HCT116 (cell line): ENCODE measurements at regions not wholly inside any gene's neighbourhood (a gene's known extent, or its start where the extent isn't known, plus 50 kb on each side); places are given as distances from the start of the nearest gene placed in this dataset.

Experiments
- ATAC-seq: fragments of 200-7000 bp; cut with Tn5 transposase; 2 replicates; pipeline ENCODE4 v1.9.1; 2020; ENCODE audit warnings: mild to moderate bottlenecking, moderate library complexity
- BruUV-seq: library from RNA; stranded (reverse); fragments of 400-500 nt; replicated peaks from 2 replicates; lab custom pipeline; 2021; lab: Mats Ljungman, UMichigan
- CTCF ChIA-PET: fragments of 300-600 bp; sonication (Branson Sonifier 250); formaldehyde crosslinking; loops from one replicate; lab custom pipeline; 2021; ENCODE audit warnings: antibody characterized with exemption; lab: Charles Lee
- POLR2A ChIA-PET: fragments of 300-600, 350-600 bp; sonication (Branson Sonifier 250); formaldehyde crosslinking; loops from one replicate; lab custom pipeline; 2021; ENCODE audit warnings: antibody characterized with exemption; lab: Charles Lee
- RAD21 ChIA-PET, 2 experiments: fragments of 300-600 bp; sonication (Branson Sonifier 250); formaldehyde crosslinking; loops; one replicate each; lab custom pipeline; 2023; ENCODE audit warnings: low total read pairs in 2 of 2; ENCODE audit not compliant: uncharacterized antibody in 2 of 2, unreplicated experiment in 2 of 2, low non-redundant PET in 1 of 2; lab: Charles Lee
- DNase-seq: peaks from one replicate; pipeline ENCODE4 v3.0.0-alpha.2; 2010; ENCODE audit warnings: low read depth, low spot score
- H2AFZ ChIP-seq: fragments of 200-600 bp; shearing (Covaris generic), sonication (generic); 2 replicates; pipeline ENCODE4 v1.6.1; 2017; ENCODE audit warnings: low read depth, mixed run types, mixed read lengths, antibody characterized with exemption, low read length; ENCODE audit not compliant: poor library complexity, severe bottlenecking
- H3K27ac ChIP-seq: 2 replicates; pipeline ENCODE4 v1.5.1; 2012; ENCODE audit warnings: low read depth, low read length
- H3K27me3 ChIP-seq: fragments of 200-600 bp; sonication (generic); 2 replicates; pipeline ENCODE4 v1.6.1; 2016; ENCODE audit warnings: mixed run types, low read length, mixed read lengths; ENCODE audit not compliant: insufficient read depth
- H3K36me3 ChIP-seq, 2 experiments: fragments of 200-500 bp in 1 of 2; fragments of 200-600 bp in 1 of 2; sonication (Bioruptor generic) in 1 of 2; sonication (generic) in 1 of 2; 2 replicates each; pipeline versions ENCODE4 v1.5.1 to v1.6.1; 2014 to 2016; ENCODE audit warnings: low read length in 2 of 2, inconsistent platforms in 1 of 2, mixed read lengths in 1 of 2, mixed run types in 1 of 2; ENCODE audit not compliant: insufficient read depth in 2 of 2, control insufficient read depth in 1 of 2
- H3K4me1 ChIP-seq, 2 experiments: fragments of 200-600 bp in 1 of 2; sonication (generic) in 1 of 2; 2 replicates each; pipeline versions ENCODE4 v1.5.1 to v1.6.1; 2012 to 2017; ENCODE audit warnings: low read length in 2 of 2, inconsistent platforms in 1 of 2, mild to moderate bottlenecking in 1 of 2, mixed read lengths in 1 of 2, mixed run types in 1 of 2, moderate library complexity in 1 of 2; ENCODE audit not compliant: insufficient read depth in 2 of 2, control insufficient read depth in 1 of 2
- H3K4me2 ChIP-seq: fragments of 200-600 bp; sonication (generic); 2 replicates; pipeline ENCODE4 v1.6.1; 2017; ENCODE audit warnings: mixed run types, low read length, mixed read lengths
- H3K4me3 ChIP-seq, 2 experiments: fragments of 200-600 bp in 1 of 2; sonication (generic) in 1 of 2; replicated peaks in 1 of 2; 2 replicates each; pipeline ENCODE4 v1.5.1; 2011 to 2016; ENCODE audit warnings: low read length in 2 of 2, control low read depth in 1 of 2, low read depth in 1 of 2, mild to moderate bottlenecking in 1 of 2, mixed read lengths in 1 of 2, mixed run types in 1 of 2
- H3K79me2 ChIP-seq: fragments of 200-600 bp; sonication (generic); 2 replicates; pipeline ENCODE4 v1.6.1; 2017; ENCODE audit warnings: mild to moderate bottlenecking, mixed run types, low read length, moderate library complexity, mixed read lengths; ENCODE audit not compliant: insufficient read depth
- H3K9ac ChIP-seq: fragments of 200-600 bp; sonication (generic); 2 replicates; pipeline ENCODE4 v1.6.1; 2016; ENCODE audit warnings: low read length, mixed read lengths
- H3K9me2 ChIP-seq: fragments of 200-600 bp; sonication (generic), shearing (Covaris generic); 2 replicates; pipeline ENCODE4 v1.6.1; 2017; ENCODE audit warnings: mixed run types, mild to moderate bottlenecking, moderate library complexity; ENCODE audit not compliant: insufficient read depth
- H3K9me3 ChIP-seq, 2 experiments: fragments of 200-500 bp in 1 of 2; fragments of 200-600 bp in 1 of 2; sonication (Bioruptor generic) in 1 of 2; sonication (generic) in 1 of 2; 2 replicates each; pipeline ENCODE4 v1.6.1; 2014 to 2017; ENCODE audit warnings: low read length in 2 of 2, mixed read lengths in 2 of 2, inconsistent platforms in 1 of 2, low read depth in 1 of 2, mild to moderate bottlenecking in 1 of 2, mixed run types in 1 of 2, moderate library complexity in 1 of 2; ENCODE audit not compliant: control insufficient read depth in 1 of 2, insufficient read depth in 1 of 2
- H4K20me1 ChIP-seq: fragments of 200-600 bp; sonication (generic), shearing (Covaris generic); 2 replicates; pipeline ENCODE4 v1.6.1; 2017; ENCODE audit warnings: mixed run types, mild to moderate bottlenecking, moderate library complexity; ENCODE audit not compliant: insufficient read depth
- ATF3 ChIP-seq: IDR thresholded peaks from 2 replicates; pipeline ENCODE4 v1.6.1; 2012
- CBX3 ChIP-seq: IDR thresholded peaks from 2 replicates; pipeline ENCODE4 v1.6.1; 2012; ENCODE audit warnings: low read depth
- CEBPB ChIP-seq: IDR thresholded peaks from 2 replicates; pipeline ENCODE4 v1.6.1; 2012; ENCODE audit warnings: low read depth
- EGR1 ChIP-seq: IDR thresholded peaks from 2 replicates; pipeline ENCODE4 v1.6.1; 2012; ENCODE audit warnings: low read depth
- EZH2 ChIP-seq: fragments of 200-600 bp; sonication (generic); IDR thresholded peaks from 2 replicates; pipeline ENCODE4 v1.6.1; 2017; ENCODE audit warnings: antibody characterized with exemption, mixed run types
- FOSL1 ChIP-seq: IDR thresholded peaks from 2 replicates; pipeline ENCODE4 v1.6.1; 2012; ENCODE audit warnings: low read depth
- JUND ChIP-seq: IDR thresholded peaks from 2 replicates; pipeline ENCODE4 v1.6.1; 2012
- POLR2A ChIP-seq: IDR thresholded peaks from 2 replicates; pipeline ENCODE4 v1.7.0; 2011; ENCODE audit warnings: borderline replicate concordance; ENCODE audit not compliant: insufficient read depth, insufficient read length; ENCODE audit errors: extremely low read depth
- POLR2AphosphoS5 ChIP-seq: IDR thresholded peaks from 2 replicates; pipeline ENCODE4 v1.6.1; 2011; ENCODE audit warnings: mild to moderate bottlenecking, low read depth, low read length, moderate library complexity
- SIN3A ChIP-seq: IDR thresholded peaks from 2 replicates; pipeline ENCODE4 v1.6.1; 2012; ENCODE audit warnings: low read depth
- SP1 ChIP-seq: IDR thresholded peaks from 2 replicates; pipeline ENCODE4 v1.6.1; 2012; ENCODE audit warnings: low read depth
- SRF ChIP-seq: IDR thresholded peaks from 2 replicates; pipeline ENCODE4 v1.6.1; 2012; ENCODE audit warnings: low read depth
- TCF7L2 ChIP-seq: IDR thresholded peaks from 2 replicates; pipeline ENCODE4 v1.7.0; 2011; ENCODE audit warnings: borderline replicate concordance, inconsistent platforms; ENCODE audit not compliant: insufficient read depth, insufficient read length; ENCODE audit errors: extremely low read depth
- YY1 ChIP-seq: IDR thresholded peaks from 2 replicates; pipeline ENCODE4 v1.6.1; 2011; ENCODE audit warnings: low read length, low read depth, moderate library complexity, mild to moderate bottlenecking; ENCODE audit not compliant: insufficient replicate concordance; ENCODE audit errors: extremely low read depth
- ZFX ChIP-seq: fragments of 450-650 bp; IDR thresholded peaks from 2 replicates; pipeline ENCODE4 v1.6.1; 2017
- ZNF274 ChIP-seq: fragments of 200-500 bp; sonication (Bioruptor generic); IDR thresholded peaks from 2 replicates; pipeline ENCODE4 v1.6.1; 2014; ENCODE audit warnings: mild to moderate bottlenecking, low read depth, low read length, inconsistent platforms
- intact Hi-C: fragments of 100-400 bp; cut with micrococcal nuclease; formaldehyde crosslinking; loops from 2 replicates; pipeline ENCODE4 v1.10.0; 2022

- ChIA-PET POLR2A (no interaction called here), RAD21 (no interaction called here), CTCF (no interaction called here)
- no peak overlapping the region for H3K4me3 ChIP-seq
- no peaks in the 10 kb centered on the region for H3K27me3 ChIP-seq
- H4K20me1 ChIP-seq = no peaks in the 10 kb centered on the region; the same call in 1 of the 2 replicates
- H3K27ac ChIP-seq = no peak overlapping the region
- peaks cover 5 to 7% of the 10 kb centered on the region in 2 experiments; a peak in 2 of 4 replicates for H3K9me3 ChIP-seq
- no peaks in the 10 kb centered on the region for H3K9me2 ChIP-seq
- DNase-seq = no peak
- no TSS peak for BruUV-seq
- no peak overlapping the region for H3K4me2 ChIP-seq
- intact Hi-C loops = no loop called here
- TF ChIP-seq JUND = no peak
- TF ChIP-seq CEBPB = no peak
- TF ChIP-seq SIN3A = no peak
- H3K9ac ChIP-seq = no peak overlapping the region
- H3K79me2 ChIP-seq = no peaks in the 10 kb centered on the region
- H3K36me3 ChIP-seq = no peaks in the 10 kb centered on the region
- no peak for ATAC-seq
- no peak overlapping the region for H2AFZ ChIP-seq
- H3K4me1 ChIP-seq = no peaks in the 10 kb centered on the region
Measured at GRCh38 chr14:84789012-84789411, 740.9 kb upstream of the FLRT2 start.

- Histone ChIP-seq H3K9me3 (peaks cover 0 to 15% of the 10 kb centered on the region in 2 experiments; a peak in 2 of 4 replicates), H3K4me3 (no peak overlapping the region), H3K9me2 (no peaks in the 10 kb centered on the region), H3K9ac (no peak overlapping the region), H3K36me3 (no peaks in the 10 kb centered on the region), H4K20me1 (no peaks in the 10 kb centered on the region), H3K27me3 (no peaks in the 10 kb centered on the region), H3K4me1 (no peaks in the 10 kb centered on the region), H3K4me2 (no peak overlapping the region), H3K79me2 (no peaks in the 10 kb centered on the region), H3K27ac (no peak overlapping the region), H2AFZ (no peak overlapping the region)
- POLR2A ChIA-PET = no interaction called here
- ATAC-seq = no peak
- RAD21 ChIA-PET = no interaction called here
- CTCF ChIA-PET = no interaction called here
- TF ChIP-seq CEBPB (no peak), EGR1 (no peak), ZFX (no peak), ATF3 (no peak), FOSL1 (no peak), EZH2 (no peak), TCF7L2 (no peak), ZNF274 (no peak), POLR2AphosphoS5 (no peak), SP1 (no peak), YY1 (no peak), SRF (no peak), POLR2A (no peak), CBX3 (no peak)
- intact Hi-C loops = no loop called here
- no peak for DNase-seq
- BruUV-seq = no TSS peak
Measured at GRCh38 chr14:84792722-84793410, 737.1 kb upstream of the FLRT2 start.
